Lung microvascular endothelial cell (primary cell): ENCODE measurements at regions not wholly inside any gene's neighbourhood (a gene's known extent, or its start where the extent isn't known, plus 50 kb on each side); places are given as distances from the start of the nearest gene placed in this dataset.
"Not testable (repeated sequence)": the region's sequence is repeated elsewhere in the genome, so short reads cannot be mapped to it uniquely, and the experiment has no call there.

Source experiments
- DNase-seq, 2 donors: peaks; one replicate each; pipeline versions ENCODE4 v3.0.0 to v3.0.0-alpha.2; 2010; ENCODE audit warnings: low read depth in 2 of 2

- DNase-seq, result peak; percentile 35 to 58
These were observed 90.1 kb upstream of the NFE2L3 start for GRCh38 chr7:26061678-26062603.

GRCh38 chr7:26065652-26066051, 86.3 kb upstream of the NFE2L3 start:
- DNase-seq, result no peak

- no peak for DNase-seq
These were observed 85.3 kb upstream of the NFE2L3 start for GRCh38 chr7:26066736-26067135.

GRCh38 chr7:26070290-26070689, 81.7 kb upstream of the NFE2L3 start:
- DNase-seq, result no peak

GRCh38 chr7:26071622-26072456, 80.2 kb upstream of the NFE2L3 start:
- DNase-seq, result no peak

DNA sequence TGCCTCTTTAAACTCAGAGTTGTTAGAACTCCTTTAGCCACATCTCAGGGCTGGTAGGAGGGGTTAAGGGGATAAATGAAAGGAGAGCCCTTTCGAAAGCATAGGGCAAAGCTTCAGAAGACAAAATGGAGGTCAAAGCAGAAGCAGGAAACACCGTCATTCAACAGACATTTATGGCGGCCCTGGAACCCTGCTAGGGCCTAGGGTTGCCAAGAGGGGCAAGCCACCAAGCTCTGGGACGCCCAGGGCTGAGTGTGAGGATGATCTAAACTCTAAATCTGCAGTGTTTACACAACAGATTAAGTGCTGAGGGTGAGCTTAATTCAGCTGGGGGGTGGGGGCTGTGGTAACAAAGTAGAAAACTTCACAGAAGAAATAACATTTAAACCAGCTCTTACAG, 79.0 kb upstream of the NFE2L3 start:
- no peak for DNase-seq

DNA sequence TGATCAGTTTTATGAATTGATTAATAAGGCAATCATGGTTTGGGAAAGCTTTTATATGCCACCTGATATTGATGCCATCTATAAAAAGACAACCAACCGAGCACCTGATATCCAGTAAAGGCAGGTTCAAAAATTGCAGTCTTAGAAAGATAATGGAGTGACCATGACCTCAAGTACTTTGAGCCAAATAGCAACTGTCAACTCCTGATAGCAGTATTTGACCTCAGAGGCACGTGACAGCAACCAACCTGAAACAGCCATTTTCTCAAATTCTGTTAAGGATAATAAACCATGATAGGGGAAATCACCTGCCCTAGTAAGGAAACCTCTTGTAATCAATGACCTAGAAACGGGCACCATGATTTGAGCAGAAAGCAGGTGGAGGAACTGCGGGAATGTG, 77.1 kb upstream of the NFE2L3 start:
- DNase-seq, result no peak

DNA sequence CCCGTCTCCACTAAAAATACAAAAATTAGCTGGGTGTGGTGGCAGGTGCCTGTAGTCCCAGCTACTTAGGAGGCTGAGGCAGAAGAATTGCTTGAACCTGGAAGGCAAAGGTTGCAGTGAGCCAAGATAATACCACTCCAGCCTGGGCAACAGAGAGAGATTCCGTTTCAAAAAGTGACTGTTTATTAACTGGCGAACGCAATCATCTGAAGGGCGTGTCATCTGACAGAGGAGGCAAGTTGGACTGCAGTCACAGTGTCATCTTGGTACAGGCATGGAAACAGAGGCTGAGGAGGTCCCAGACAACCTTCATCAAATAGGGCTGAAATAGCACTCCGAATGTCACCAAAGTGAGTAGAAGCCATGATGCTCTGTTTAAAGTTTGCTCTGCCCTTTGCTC, 75.3 kb upstream of the NFE2L3 start:
- no peak for DNase-seq

- DNase-seq, result peak; percentile 43 to 79
These were observed 73.3 kb upstream of the NFE2L3 start for GRCh38 chr7:26078437-26079336.

DNA sequence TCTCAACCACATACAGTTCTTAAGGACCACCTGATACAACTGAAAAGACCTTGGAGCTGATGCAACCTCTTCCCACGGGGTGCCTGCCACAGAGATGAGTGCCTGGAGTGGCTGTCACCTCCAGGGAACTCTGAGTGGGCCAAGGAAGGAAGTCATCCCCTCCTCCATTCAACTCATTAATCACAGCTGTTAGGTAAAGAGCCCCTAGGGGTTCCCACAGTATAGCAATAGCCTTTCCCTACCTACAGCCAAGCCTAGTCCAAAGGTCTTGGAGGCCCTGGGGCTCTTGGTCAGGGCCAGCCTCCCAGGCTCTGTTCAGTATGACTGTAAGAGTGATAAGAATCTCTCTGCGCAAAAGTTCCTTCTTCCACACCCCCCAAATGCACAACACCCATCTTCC, 70.4 kb upstream of the NFE2L3 start:
- no peak for DNase-seq

GRCh38 chr7:26083113-26083512, 68.9 kb upstream of the NFE2L3 start:
- no peak for DNase-seq

DNA sequence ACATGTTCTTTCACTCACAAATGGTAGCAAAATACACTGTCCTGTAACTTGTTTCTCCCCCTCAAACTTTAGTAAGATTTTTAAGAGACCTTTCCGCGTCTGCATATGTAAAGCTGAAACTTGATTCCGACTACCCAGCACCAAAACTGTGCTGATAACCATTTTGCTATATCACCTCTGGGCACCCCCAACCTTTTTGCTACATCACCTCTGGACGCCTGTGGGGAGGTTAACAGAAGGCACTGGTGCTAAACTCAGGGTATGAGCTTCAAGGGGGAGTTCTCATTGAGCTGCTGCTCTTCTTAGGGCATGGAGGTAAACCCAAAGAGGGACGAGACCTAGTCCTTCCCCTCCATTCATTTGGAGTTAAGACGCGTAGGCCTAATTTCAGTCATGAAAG, 67.6 kb upstream of the NFE2L3 start:
- DNase-seq, result no peak

GRCh38 chr7:26085771-26086170, 66.2 kb upstream of the NFE2L3 start:
- no peak for DNase-seq

GRCh38 chr7:26087321-26088091, 64.5 kb upstream of the NFE2L3 start:
- DNase-seq, result no peak

DNA sequence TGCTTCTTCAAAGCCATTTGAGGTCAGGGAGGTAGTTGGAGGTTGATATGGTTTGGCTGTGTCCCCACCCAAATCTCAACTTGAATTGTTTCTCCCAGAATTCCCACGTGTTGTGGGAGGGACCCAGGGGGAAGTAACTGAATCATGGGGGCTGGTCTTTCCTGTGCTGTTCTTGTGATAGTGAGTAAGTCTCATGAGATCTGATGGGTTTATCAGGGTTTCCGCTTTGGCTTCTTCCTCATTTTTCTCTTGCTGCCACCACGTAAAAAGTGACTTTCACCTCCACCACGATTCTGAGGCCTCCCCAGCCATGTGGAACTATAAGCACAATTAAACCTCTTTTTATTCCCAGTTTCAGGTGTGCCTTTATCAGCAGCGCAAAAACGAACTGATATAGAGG, 62.5 kb upstream of the NFE2L3 start:
- DNase-seq, result not testable (repeated sequence)

- DNase-seq, result peak; percentile 75 to 85
These were observed 61.0 kb upstream of the NFE2L3 start for GRCh38 chr7:26090927-26091519.

DNA sequence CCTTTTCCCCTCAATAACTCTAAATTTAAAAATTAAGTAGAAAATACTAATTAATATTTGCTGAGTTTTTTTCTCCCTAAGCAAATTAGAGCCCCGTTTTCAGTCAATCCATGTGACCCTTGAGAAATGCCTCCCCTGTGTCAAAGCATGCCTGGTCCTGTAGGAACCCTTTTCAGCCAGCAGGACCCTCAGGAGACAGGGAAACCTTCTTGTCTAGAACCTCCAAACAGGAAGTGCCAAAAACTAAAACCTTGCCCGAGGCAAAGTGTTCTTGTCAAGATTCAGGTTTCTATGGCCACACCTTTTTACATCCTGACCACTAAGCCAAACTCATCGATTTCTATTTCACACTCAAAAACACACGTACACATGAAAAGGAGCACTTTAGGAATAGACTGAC, 60.1 kb upstream of the NFE2L3 start:
- peak in 1 of 2 donors; percentile 9 for DNase-seq

- DNase-seq, result no peak
These were observed 59.0 kb upstream of the NFE2L3 start for GRCh38 chr7:26093023-26093422.

GRCh38 chr7:26096136-26096535, 55.9 kb upstream of the NFE2L3 start:
- no peak for DNase-seq
